ENCODE measurements at regions not wholly inside any gene's neighbourhood (a gene's known extent, or its start where the extent isn't known, plus 50 kb on each side); places are given as distances from the start of the nearest gene placed in this dataset.

DNA sequence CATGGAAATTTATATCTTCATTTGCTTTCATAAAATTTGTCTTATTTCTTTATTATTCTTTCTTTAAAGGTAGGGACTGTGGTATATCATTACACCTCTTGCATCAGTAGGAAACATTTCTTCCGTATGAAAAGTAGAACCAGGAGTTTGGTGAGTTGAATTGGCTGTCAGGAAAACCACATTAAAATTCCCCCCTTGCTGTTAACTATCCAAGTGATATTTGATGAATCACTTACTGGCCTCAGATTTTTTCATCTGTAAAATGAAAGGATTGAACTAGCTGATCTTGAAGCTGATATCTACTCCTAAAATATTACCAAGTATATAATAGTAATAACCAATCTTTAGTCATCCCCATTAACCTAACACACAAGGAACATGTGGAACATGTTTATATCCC lies 460.9 kb downstream of the GJA1 start:
- no peak for TF ChIP-seq SPI1 (IDR thresholded peaks at IDR 0.05; ENCODE audit: borderline replicate concordance, low read depth)
- TF ChIP-seq, protein P1, sequence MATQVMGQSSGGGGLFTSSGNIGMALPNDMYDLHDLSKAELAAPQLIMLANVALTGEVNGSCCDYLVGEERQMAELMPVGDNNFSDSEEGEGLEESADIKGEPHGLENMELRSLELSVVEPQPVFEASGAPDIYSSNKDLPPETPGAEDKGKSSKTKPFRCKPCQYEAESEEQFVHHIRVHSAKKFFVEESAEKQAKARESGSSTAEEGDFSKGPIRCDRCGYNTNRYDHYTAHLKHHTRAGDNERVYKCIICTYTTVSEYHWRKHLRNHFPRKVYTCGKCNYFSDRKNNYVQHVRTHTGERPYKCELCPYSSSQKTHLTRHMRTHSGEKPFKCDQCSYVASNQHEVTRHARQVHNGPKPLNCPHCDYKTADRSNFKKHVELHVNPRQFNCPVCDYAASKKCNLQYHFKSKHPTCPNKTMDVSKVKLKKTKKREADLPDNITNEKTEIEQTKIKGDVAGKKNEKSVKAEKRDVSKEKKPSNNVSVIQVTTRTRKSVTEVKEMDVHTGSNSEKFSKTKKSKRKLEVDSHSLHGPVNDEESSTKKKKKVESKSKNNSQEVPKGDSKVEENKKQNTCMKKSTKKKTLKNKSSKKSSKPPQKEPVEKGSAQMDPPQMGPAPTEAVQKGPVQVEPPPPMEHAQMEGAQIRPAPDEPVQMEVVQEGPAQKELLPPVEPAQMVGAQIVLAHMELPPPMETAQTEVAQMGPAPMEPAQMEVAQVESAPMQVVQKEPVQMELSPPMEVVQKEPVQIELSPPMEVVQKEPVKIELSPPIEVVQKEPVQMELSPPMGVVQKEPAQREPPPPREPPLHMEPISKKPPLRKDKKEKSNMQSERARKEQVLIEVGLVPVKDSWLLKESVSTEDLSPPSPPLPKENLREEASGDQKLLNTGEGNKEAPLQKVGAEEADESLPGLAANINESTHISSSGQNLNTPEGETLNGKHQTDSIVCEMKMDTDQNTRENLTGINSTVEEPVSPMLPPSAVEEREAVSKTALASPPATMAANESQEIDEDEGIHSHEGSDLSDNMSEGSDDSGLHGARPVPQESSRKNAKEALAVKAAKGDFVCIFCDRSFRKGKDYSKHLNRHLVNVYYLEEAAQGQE (IDR thresholded peaks at IDR 0.05; ENCODE audit: insufficient replicate concordance, low read depth), result no peak
- no peaks in the 10 kb centered on the region for H3K27me3 ChIP-seq (ENCODE audit: insufficient read depth, poor library complexity, severe bottlenecking)
- no peak overlapping the region for H3K27ac ChIP-seq (replicated peaks)
- no peak overlapping the region for H3K4me3 ChIP-seq (replicated peaks; ENCODE audit: insufficient read depth, low read length)
- no peak for DNase-seq (ENCODE audit: low read depth in 1 of 2, low spot score in 1 of 2)

DNA sequence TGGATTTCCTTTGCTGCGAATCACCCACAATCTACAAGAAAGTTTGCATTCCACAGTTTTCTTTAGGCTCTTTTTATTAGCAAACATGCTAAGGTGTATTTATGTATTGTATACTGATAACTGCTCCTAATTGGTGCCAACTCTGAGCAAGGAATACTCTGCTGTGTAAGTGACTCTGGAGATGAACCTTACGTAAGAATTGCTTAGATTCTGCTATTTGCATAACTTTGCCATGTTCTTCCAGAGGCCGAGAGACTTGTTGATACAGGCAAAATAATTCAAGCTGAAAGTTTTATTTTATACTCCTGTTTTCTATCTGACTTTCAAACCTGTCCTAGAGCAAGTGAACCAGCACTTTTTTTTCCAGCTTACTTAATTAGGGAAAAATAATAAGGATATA lies 461.3 kb downstream of the GJA1 start:
- Histone ChIP-seq H3K4me3 (replicated peaks; ENCODE audit: insufficient read depth, low read length) (no peak overlapping the region), H3K27ac (replicated peaks) (no peak overlapping the region), H3K27me3 (ENCODE audit: insufficient read depth, poor library complexity, severe bottlenecking) (no peaks in the 10 kb centered on the region)
- no peak for DNase-seq (ENCODE audit: low read depth in 1 of 2, low spot score in 1 of 2)
- TF ChIP-seq, protein P2, sequence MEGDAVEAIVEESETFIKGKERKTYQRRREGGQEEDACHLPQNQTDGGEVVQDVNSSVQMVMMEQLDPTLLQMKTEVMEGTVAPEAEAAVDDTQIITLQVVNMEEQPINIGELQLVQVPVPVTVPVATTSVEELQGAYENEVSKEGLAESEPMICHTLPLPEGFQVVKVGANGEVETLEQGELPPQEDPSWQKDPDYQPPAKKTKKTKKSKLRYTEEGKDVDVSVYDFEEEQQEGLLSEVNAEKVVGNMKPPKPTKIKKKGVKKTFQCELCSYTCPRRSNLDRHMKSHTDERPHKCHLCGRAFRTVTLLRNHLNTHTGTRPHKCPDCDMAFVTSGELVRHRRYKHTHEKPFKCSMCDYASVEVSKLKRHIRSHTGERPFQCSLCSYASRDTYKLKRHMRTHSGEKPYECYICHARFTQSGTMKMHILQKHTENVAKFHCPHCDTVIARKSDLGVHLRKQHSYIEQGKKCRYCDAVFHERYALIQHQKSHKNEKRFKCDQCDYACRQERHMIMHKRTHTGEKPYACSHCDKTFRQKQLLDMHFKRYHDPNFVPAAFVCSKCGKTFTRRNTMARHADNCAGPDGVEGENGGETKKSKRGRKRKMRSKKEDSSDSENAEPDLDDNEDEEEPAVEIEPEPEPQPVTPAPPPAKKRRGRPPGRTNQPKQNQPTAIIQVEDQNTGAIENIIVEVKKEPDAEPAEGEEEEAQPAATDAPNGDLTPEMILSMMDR (IDR thresholded peaks at IDR 0.05; ENCODE audit: insufficient read depth, low read length), result no peak
- TF ChIP-seq SPI1 (IDR thresholded peaks at IDR 0.05; ENCODE audit: borderline replicate concordance, low read depth) (no peak), POLR2AphosphoS5 (IDR thresholded peaks at IDR 0.05; ENCODE audit: low read depth) (no peak), GABPA (IDR thresholded peaks at IDR 0.05; ENCODE audit: low read depth) (no peak)
- TF ChIP-seq, protein P1 (IDR thresholded peaks at IDR 0.05; ENCODE audit: insufficient replicate concordance, low read depth), result no peak

DNA sequence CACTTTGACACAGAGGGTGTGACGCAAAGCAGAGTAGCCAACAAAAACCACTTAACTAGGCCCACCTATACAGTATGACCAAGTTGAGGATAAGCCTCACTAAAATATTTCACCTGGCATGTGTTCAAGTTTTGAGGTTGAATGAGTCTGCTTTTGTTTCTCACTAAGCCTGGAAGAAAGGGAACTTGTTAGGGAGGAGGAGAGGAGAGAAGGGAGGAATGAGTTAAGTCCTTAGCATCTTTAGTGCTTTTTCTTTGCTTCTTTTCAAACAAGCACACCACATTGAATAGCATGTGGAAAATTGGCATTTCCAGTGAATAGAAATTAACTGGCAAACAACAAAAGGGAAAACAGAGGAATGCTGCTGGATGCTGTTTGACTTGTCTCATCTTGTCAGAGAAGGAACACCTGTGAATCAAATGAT lies 461.9 kb downstream of the GJA1 start:
- TF ChIP-seq POLR2AphosphoS5 (IDR thresholded peaks at IDR 0.05; ENCODE audit: low read depth) (no peak), SPI1 (IDR thresholded peaks at IDR 0.05; ENCODE audit: borderline replicate concordance, low read depth) (no peak), GABPA (IDR thresholded peaks at IDR 0.05; ENCODE audit: low read depth) (no peak)
- TF ChIP-seq, protein P2 (IDR thresholded peaks at IDR 0.05; ENCODE audit: insufficient read depth, low read length), result no peak
- TF ChIP-seq, protein P1 (IDR thresholded peaks at IDR 0.05; ENCODE audit: insufficient replicate concordance, low read depth), result no peak
- no peak for DNase-seq (ENCODE audit: low read depth in 1 of 2, low spot score in 1 of 2)
- Histone ChIP-seq H3K27ac (replicated peaks) (no peak overlapping the region), H3K27me3 (ENCODE audit: insufficient read depth, poor library complexity, severe bottlenecking) (no peaks in the 10 kb centered on the region), H3K4me3 (replicated peaks; ENCODE audit: insufficient read depth, low read length) (no peak overlapping the region)

DNA sequence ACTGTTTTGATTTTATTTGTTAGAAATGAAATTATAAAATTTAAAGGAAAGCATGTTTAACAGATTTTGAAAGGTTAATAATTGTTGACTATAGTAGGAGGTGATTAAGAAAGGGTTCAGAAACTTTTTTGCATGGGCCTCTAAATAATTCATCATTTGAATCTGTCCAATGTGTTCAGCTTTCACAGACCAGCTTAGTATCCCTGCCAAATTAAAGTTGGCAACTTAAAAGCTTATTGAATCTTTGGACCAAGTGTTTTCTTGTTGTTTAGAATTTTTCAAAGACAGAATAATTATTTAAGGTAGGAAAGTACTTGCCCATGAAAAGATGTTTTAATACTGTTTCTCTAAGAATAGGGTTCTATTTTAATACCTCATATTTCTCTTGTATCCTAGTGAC lies 466.0 kb downstream of the GJA1 start:
- Histone ChIP-seq H3K27me3 (ENCODE audit: insufficient read depth, poor library complexity, severe bottlenecking) (no peaks in the 10 kb centered on the region), H3K27ac (replicated peaks) (no peak overlapping the region), H3K4me3 (replicated peaks; ENCODE audit: insufficient read depth, low read length) (no peak overlapping the region)
- TF ChIP-seq POLR2AphosphoS5 (IDR thresholded peaks at IDR 0.05; ENCODE audit: low read depth) (no peak), SPI1 (IDR thresholded peaks at IDR 0.05; ENCODE audit: borderline replicate concordance, low read depth) (no peak), GABPA (IDR thresholded peaks at IDR 0.05; ENCODE audit: low read depth) (no peak)
- TF ChIP-seq, protein P1 (IDR thresholded peaks at IDR 0.05; ENCODE audit: insufficient replicate concordance, low read depth), result no peak
- TF ChIP-seq, protein P2 (IDR thresholded peaks at IDR 0.05; ENCODE audit: insufficient read depth, low read length), result no peak
- no peak for DNase-seq (ENCODE audit: low read depth in 1 of 2, low spot score in 1 of 2)
